SK-N-MC (cell line): ENCODE measurements at regions not wholly inside any gene's neighbourhood (a gene's known extent, or its start where the extent isn't known, plus 50 kb on each side); places are given as distances from the start of the nearest gene placed in this dataset.

ENCODE experiments used
- DNase-seq: peaks from one replicate; pipeline ENCODE4 v3.0.0-alpha.2; 2011; ENCODE audit warnings: low read depth, low spot score
- H3K27ac ChIP-seq: fragments of 200-600 bp; sonication (generic); 2 replicates; pipeline ENCODE4 v1.5.1; 2016; ENCODE audit warnings: mixed run types
- H3K36me3 ChIP-seq: fragments of 200-600 bp; sonication (generic); 2 replicates; pipeline ENCODE4 v1.6.1; 2017; ENCODE audit warnings: antibody characterized with exemption, low read length, mixed read lengths; ENCODE audit not compliant: insufficient read depth
- H3K4me3 ChIP-seq: fragments of 200-600 bp; sonication (generic); 2 replicates; pipeline ENCODE4 v1.5.1; 2016
- H3K9ac ChIP-seq: fragments of 200-600 bp; sonication (generic); 2 replicates; pipeline ENCODE4 v1.8.0; 2017; ENCODE audit warnings: mixed run types, mixed read lengths; ENCODE audit not compliant: insufficient read length
- H3K9me3 ChIP-seq: fragments of 200-600 bp; sonication (generic); 2 replicates; pipeline ENCODE4 v1.6.1; 2017; ENCODE audit warnings: low read depth, mild to moderate bottlenecking, antibody characterized with exemption, low read length, moderate library complexity, mixed read lengths
- EZH2 ChIP-seq: fragments of 200-600 bp; sonication (generic); IDR thresholded peaks from one replicate; pipeline ENCODE4 v1.6.1; 2017; ENCODE audit warnings: antibody characterized with exemption
- FOXP2 ChIP-seq: optimal IDR thresholded peaks from 2 replicates; pipeline ENCODE3; 2011; ENCODE audit warnings: mild to moderate bottlenecking, moderate library complexity; ENCODE audit not compliant: insufficient read depth; ENCODE audit errors: extremely low read length, control extremely low read depth
- POLR2AphosphoS5 ChIP-seq: IDR thresholded peaks from 2 replicates; pipeline ENCODE4 v1.6.1; 2012; ENCODE audit warnings: mild to moderate bottlenecking, low read depth, low read length, borderline replicate concordance

- TF ChIP-seq POLR2AphosphoS5, result no peak
- H3K27ac ChIP-seq, result no peak overlapping the region
- DNase-seq, result no peak
- H3K9me3 ChIP-seq, result no peaks in the 10 kb centered on the region
- no peak overlapping the region for H3K4me3 ChIP-seq
- no peaks in the 10 kb centered on the region for H3K36me3 ChIP-seq
- H3K9ac ChIP-seq, result no peak overlapping the region
These were observed 947.9 kb upstream of the CHORDC1 start for GRCh38 chr11:91170711-91171110.

GRCh38 chr11:91164452-91164822 is 941.6 kb upstream of the CHORDC1 start:
- DNase-seq, result no peak
- Histone ChIP-seq H3K27ac (peak overlapping the region; percentile 38; the same call in 1 of the 2 replicates), H3K9ac (no peak overlapping the region), H3K9me3 (no peaks in the 10 kb centered on the region), H3K4me3 (peak overlapping the region; percentile 9; the same call in 1 of the 2 replicates), H3K36me3 (no peaks in the 10 kb centered on the region)
- no peak for TF ChIP-seq FOXP2
- no peak for TF ChIP-seq EZH2
- no peak for TF ChIP-seq POLR2AphosphoS5

- Histone ChIP-seq H3K27ac (peak overlapping the region; percentile 38; the same call in 1 of the 2 replicates), H3K4me3 (peak overlapping the region; percentile 9; the same call in 1 of the 2 replicates), H3K9ac (no peak overlapping the region), H3K9me3 (no peaks in the 10 kb centered on the region), H3K36me3 (no peaks in the 10 kb centered on the region)
- TF ChIP-seq FOXP2 (no peak), EZH2 (no peak), POLR2AphosphoS5 (no peak)
- DNase-seq, result no peak
These were observed 941.0 kb upstream of the CHORDC1 start for GRCh38 chr11:91163619-91164451.

DNA sequence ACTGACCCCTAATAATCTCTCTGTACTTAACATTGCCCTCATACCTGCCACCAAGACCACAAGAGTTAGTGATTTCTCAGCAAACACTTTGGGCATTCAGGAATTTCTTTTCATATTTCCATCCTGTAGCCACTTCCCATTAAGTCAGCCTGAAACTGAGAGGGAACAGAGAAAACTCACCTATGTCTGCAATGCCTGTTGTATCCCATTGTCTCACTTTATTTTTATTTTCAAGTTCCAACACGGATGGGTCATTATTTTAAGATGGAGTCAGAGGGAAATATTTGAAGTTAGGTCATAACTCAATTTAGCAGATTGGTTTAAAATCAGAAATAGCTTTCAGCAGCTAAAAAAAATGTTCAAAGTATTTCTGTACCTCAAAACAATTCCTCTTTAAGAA is 937.8 kb upstream of the CHORDC1 start:
- TF ChIP-seq POLR2AphosphoS5, result no peak
- no peak for TF ChIP-seq FOXP2
- no peak for TF ChIP-seq EZH2
- no peak for DNase-seq
- no peak overlapping the region for H3K4me3 ChIP-seq
- H3K36me3 ChIP-seq, result no peaks in the 10 kb centered on the region
- H3K9ac ChIP-seq, result no peak overlapping the region
- no peaks in the 10 kb centered on the region for H3K9me3 ChIP-seq
- no peak overlapping the region for H3K27ac ChIP-seq

DNA sequence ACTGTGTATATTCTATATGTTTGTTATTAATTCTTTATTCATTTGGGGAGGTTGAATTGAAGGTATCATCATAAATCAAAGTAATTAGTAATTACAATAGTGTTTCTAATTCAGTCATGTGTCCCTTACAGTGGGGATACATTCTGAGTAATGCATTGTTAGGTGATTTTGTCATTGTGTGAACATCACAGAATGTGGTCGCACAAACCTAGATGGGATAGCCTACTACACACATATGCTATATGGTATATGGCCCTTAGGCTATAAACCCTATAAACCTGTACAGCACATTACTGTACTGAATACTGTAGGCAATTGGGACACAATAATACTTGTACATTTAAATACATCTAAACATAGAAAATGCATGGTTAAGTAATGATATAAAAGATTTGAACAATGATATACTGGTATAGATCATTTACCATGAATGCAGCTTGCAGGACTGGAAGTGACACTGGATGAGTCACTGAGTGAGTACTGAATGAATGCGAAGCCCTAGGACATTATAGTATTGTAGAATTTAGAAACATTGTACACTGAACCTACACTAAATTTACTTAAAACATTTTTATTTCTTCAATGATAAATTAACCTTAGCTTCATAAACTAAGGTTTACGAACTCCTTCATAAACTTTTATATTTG is 936.2 kb upstream of the CHORDC1 start:
- no peak for TF ChIP-seq EZH2
- no peak for TF ChIP-seq POLR2AphosphoS5
- no peak for TF ChIP-seq FOXP2
- no peak overlapping the region for H3K4me3 ChIP-seq
- no peak overlapping the region for H3K27ac ChIP-seq
- no peaks in the 10 kb centered on the region for H3K36me3 ChIP-seq
- H3K9ac ChIP-seq, result no peak overlapping the region
- no peaks in the 10 kb centered on the region for H3K9me3 ChIP-seq
- DNase-seq, result no peak

GRCh38 chr11:91158297-91158696 is 935.4 kb upstream of the CHORDC1 start:
- DNase-seq, result no peak
- Histone ChIP-seq H3K4me3 (no peak overlapping the region), H3K36me3 (no peaks in the 10 kb centered on the region), H3K9me3 (no peaks in the 10 kb centered on the region), H3K27ac (no peak overlapping the region), H3K9ac (no peak overlapping the region)
- TF ChIP-seq EZH2 (no peak), FOXP2 (no peak), POLR2AphosphoS5 (no peak)

- H3K27ac ChIP-seq, result no peak overlapping the region
- TF ChIP-seq EZH2 (no peak), POLR2AphosphoS5 (no peak), FOXP2 (no peak)
- no peaks in the 10 kb centered on the region for H3K36me3 ChIP-seq
- no peak overlapping the region for H3K9ac ChIP-seq
- no peak overlapping the region for H3K4me3 ChIP-seq
- no peak for DNase-seq
- H3K9me3 ChIP-seq, result no peaks in the 10 kb centered on the region
These were observed 933.2 kb upstream of the CHORDC1 start for GRCh38 chr11:91156041-91156440.

DNA sequence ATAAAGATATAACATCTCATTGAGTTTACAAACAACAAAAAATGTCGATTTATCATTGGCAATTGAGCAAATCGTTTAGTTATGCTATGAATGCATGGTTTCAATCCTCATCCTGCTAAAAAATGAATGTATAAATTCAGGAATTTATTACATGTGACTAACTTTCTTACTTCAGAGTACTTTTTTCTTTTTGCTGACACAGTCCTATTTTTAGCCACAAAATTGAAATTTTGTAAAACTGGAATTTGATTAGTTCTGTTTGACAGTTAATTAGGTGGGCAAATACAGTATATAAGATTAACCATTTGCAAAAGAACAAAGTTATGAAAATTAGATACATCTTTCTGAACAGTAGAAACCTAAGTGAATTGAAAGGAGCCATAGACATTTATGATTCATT is 925.0 kb upstream of the CHORDC1 start:
- Histone ChIP-seq H3K9ac (no peak overlapping the region), H3K4me3 (no peak overlapping the region), H3K27ac (no peak overlapping the region), H3K9me3 (0 out of 2 replicates have a peak, but pooled peaks cover 2% of the 10 kb centered on the region), H3K36me3 (no peaks in the 10 kb centered on the region)
- TF ChIP-seq POLR2AphosphoS5, result no peak
- no peak for TF ChIP-seq FOXP2
- TF ChIP-seq EZH2, result no peak
- DNase-seq, result no peak
